ENCODE measurements at regions not wholly inside any gene's neighbourhood (a gene's known extent, or its start where the extent isn't known, plus 50 kb on each side); places are given as distances from the start of the nearest gene placed in this dataset.

DNA sequence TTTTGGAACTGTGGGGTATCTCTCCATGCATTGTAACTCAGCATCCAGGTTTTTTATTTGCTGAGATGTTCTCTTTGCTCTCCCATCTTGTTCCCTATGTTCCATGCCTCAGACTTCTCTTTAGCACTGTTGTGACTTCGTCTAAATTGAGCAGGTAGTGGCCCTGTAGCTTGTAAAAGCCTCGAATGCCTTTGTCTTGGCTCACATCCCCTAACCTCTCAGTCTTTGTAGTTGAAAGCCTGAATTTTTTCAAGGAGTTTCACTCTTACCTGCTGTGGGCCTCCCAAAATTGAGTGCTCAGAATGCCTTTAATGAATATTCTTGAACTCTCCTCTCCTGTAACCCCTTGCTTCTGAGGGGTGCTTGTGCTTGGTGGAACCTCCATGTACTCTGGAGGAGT lies 1137.3 kb downstream of the REEP3 start (continued):
- TF ChIP-seq HHEX (CRISPR knock-in tag; IDR thresholded peaks at IDR 0.05): no peak
- no peak for TF ChIP-seq NFATC3 (CRISPR knock-in tag; IDR thresholded peaks at IDR 0.05)
- no peak for TF ChIP-seq PRDM4 (CRISPR knock-in tag; IDR thresholded peaks at IDR 0.05; ENCODE audit: borderline replicate concordance)
- TF ChIP-seq MAF1 (CRISPR knock-in tag; IDR thresholded peaks at IDR 0.05; ENCODE audit: borderline replicate concordance): no peak
- TF ChIP-seq, protein P1, sequence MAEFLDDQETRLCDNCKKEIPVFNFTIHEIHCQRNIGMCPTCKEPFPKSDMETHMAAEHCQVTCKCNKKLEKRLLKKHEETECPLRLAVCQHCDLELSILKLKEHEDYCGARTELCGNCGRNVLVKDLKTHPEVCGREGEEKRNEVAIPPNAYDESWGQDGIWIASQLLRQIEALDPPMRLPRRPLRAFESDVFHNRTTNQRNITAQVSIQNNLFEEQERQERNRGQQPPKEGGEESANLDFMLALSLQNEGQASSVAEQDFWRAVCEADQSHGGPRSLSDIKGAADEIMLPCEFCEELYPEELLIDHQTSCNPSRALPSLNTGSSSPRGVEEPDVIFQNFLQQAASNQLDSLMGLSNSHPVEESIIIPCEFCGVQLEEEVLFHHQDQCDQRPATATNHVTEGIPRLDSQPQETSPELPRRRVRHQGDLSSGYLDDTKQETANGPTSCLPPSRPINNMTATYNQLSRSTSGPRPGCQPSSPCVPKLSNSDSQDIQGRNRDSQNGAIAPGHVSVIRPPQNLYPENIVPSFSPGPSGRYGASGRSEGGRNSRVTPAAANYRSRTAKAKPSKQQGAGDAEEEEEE (CRISPR knock-in tag; IDR thresholded peaks at IDR 0.05; ENCODE audit: borderline replicate concordance): no peak
- TF ChIP-seq ZNF556 (CRISPR knock-in tag; IDR thresholded peaks at IDR 0.05; ENCODE audit: borderline replicate concordance): no peak
- no peak for TF ChIP-seq ZSCAN30 (CRISPR knock-in tag; IDR thresholded peaks at IDR 0.05)
- no peak for TF ChIP-seq CC2D1A (CRISPR knock-in tag; IDR thresholded peaks at IDR 0.05)

GRCh38 chr10:64659311-64659710 lies 1138.1 kb downstream of the REEP3 start:
- BruUV-seq (replicated peaks): no TSS peak

More at GRCh38 chr10:64659311-64659710, 1138.1 kb downstream of the REEP3 start:
- no peak overlapping the region for H3K9ac ChIP-seq (ENCODE audit: insufficient read depth, low read depth, low read length)
- H3K27ac ChIP-seq (ENCODE audit: extremely low read length, insufficient read depth, low read length): no peak overlapping the region
- 0% methylated on average over 1 of the region's 1 CpG for WGBS (ENCODE audit: low lambda C conversion rate)
- H3K4me3 ChIP-seq (replicated peaks in 1 of 3; ENCODE audit: insufficient read depth in 1 of 3, low read depth in 2 of 3, low read length in 3 of 3): no peak overlapping the region
- H3K36me3 ChIP-seq (replicated peaks in 1 of 2; ENCODE audit: control insufficient read depth in 1 of 2, insufficient read depth in 2 of 2, low read length in 2 of 2): no peaks in the 10 kb centered on the region
- H3K9me3 ChIP-seq (ENCODE audit: low read length): no peaks in the 10 kb centered on the region
- TF ChIP-seq ZBTB26 (CRISPR knock-in tag; IDR thresholded peaks at IDR 0.05; ENCODE audit: borderline replicate concordance) (no peak), RFX5 (IDR thresholded peaks at IDR 0.05; ENCODE audit: low read depth, low read length) (no peak), ZNF10 (CRISPR knock-in tag; IDR thresholded peaks at IDR 0.05; ENCODE audit: borderline replicate concordance, low read depth) (no peak)
- no peaks in the 10 kb centered on the region for H4K20me1 ChIP-seq (ENCODE audit: insufficient read depth, low read length)
- H3K4me2 ChIP-seq (ENCODE audit: low read depth, low read length): no peak overlapping the region
- ChIA-PET POLR2A (no interaction called here), CTCF (ENCODE audit: low intra/inter-chr PET ratio, low total read pairs) (no interaction called here)
- H3K79me2 ChIP-seq (ENCODE audit: insufficient read depth, low read length): no peaks in the 10 kb centered on the region
- intact Hi-C loops (cut with micrococcal nuclease; ENCODE audit: unreplicated experiment) (no loop called here), in situ Hi-C loops (cut with HindIII; ENCODE audit: extremely low pct_ligation_motif_present, low pct_unique_long_range_greater_than_20kb) (no loop called here)
- H3K27me3 ChIP-seq (ENCODE audit: control insufficient read depth in 1 of 2, insufficient read depth in 2 of 2, low read length in 2 of 2): no peaks in the 10 kb centered on the region
- no peaks in the 10 kb centered on the region for H3K4me1 ChIP-seq (ENCODE audit: insufficient read depth, low read length)
- no peak for ATAC-seq
- H2AFZ ChIP-seq (ENCODE audit: low read length): no peak overlapping the region
- FAIRE-seq: no peak
- DNase-seq (ENCODE audit: low spot score): no peak

All from HepG2 (cell line).